SK-N-SH (cell line): ENCODE measurements at regions not wholly inside any gene's neighbourhood (a gene's known extent, or its start where the extent isn't known, plus 50 kb on each side); places are given as distances from the start of the nearest gene placed in this dataset.

Source experiments
- CTCF ChIA-PET: fragments of 300-600, 350-600 bp; formaldehyde crosslinking; extraction: SDS; loops from one replicate; lab custom pipeline; 2021; lab: Yijun Ruan, JAX
- POLR2A ChIA-PET: fragments of 350-600 bp; sonication (Branson Sonifier 250); formaldehyde crosslinking; extraction: SDS; loops from one replicate; lab custom pipeline; 2020; ENCODE audit warnings: antibody characterized with exemption, inconsistent platforms; lab: Yijun Ruan, JAX
- DNase-seq: peaks from one replicate; pipeline ENCODE4 v3.0.0; 2012
- H2AFZ ChIP-seq: fragments of 200-600 bp; sonication (generic); 2 replicates; pipeline ENCODE4 v1.8.1; 2016; ENCODE audit warnings: antibody characterized with exemption, mild to moderate bottlenecking, low read depth
- H3F3A ChIP-seq: fragments of 200-600 bp; sonication (generic); replicated peaks from 2 replicates; pipeline ENCODE3; 2016; ENCODE audit warnings: antibody characterized with exemption, mild to moderate bottlenecking; ENCODE audit not compliant: insufficient read depth
- H3K27ac ChIP-seq, 2 experiments: fragments of 200-500 bp in 1 of 2; fragments of 200-600 bp in 1 of 2; sonication (Bioruptor generic) in 1 of 2; sonication (generic), shearing (Covaris generic) in 1 of 2; 2 replicates each; pipeline versions ENCODE4 v1.5.1 to v1.6.1; 2014 to 2016; ENCODE audit warnings: low read depth in 2 of 2, inconsistent platforms in 1 of 2, low read length in 1 of 2, mild to moderate bottlenecking in 1 of 2, mixed read lengths in 1 of 2
- H3K27me3 ChIP-seq: fragments of 200-600 bp; sonication (generic), shearing (Covaris generic); 2 replicates; pipeline ENCODE4 v1.6.1; 2016; ENCODE audit warnings: mixed run types; ENCODE audit not compliant: insufficient read depth
- H3K36me3 ChIP-seq, 2 experiments: fragments of 200-500 bp in 1 of 2; fragments of 200-600 bp in 1 of 2; sonication (Bioruptor generic) in 1 of 2; sonication (generic) in 1 of 2; replicated peaks in 1 of 2; 2 replicates each; pipeline versions ENCODE3 to v1.5.1; 2014 to 2016; ENCODE audit warnings: low read length in 1 of 2, mild to moderate bottlenecking in 1 of 2; ENCODE audit not compliant: insufficient read depth in 2 of 2, control insufficient read depth in 1 of 2
- H3K4me1 ChIP-seq, 2 experiments: fragments of 200-500 bp in 1 of 2; fragments of 200-600 bp in 1 of 2; sonication (Bioruptor generic) in 1 of 2; sonication (generic), shearing (Covaris generic) in 1 of 2; 2 replicates each; pipeline versions ENCODE4 v1.5.1 to v1.6.1; 2014 to 2016; ENCODE audit warnings: low read depth in 1 of 2, low read length in 1 of 2, mixed run types in 1 of 2; ENCODE audit not compliant: insufficient read depth in 2 of 2, control insufficient read depth in 1 of 2
- H3K4me2 ChIP-seq: fragments of 200-600 bp; sonication (generic), shearing (Covaris generic); 2 replicates; pipeline ENCODE4 v1.6.1; 2017; ENCODE audit warnings: mixed run types
- H3K4me3 ChIP-seq, 2 experiments: fragments of 200-500 bp in 1 of 2; fragments of 200-600 bp in 1 of 2; sonication (Bioruptor generic) in 1 of 2; sonication (generic), shearing (Covaris generic) in 1 of 2; 2 replicates each; pipeline versions ENCODE4 v1.5.1 to v1.8.1; 2014 to 2016; ENCODE audit warnings: low read depth in 2 of 2, inconsistent platforms in 1 of 2, low read length in 1 of 2, mild to moderate bottlenecking in 1 of 2, mixed read lengths in 1 of 2, moderate library complexity in 1 of 2
- H3K79me2 ChIP-seq: fragments of 200-600 bp; sonication (generic); 2 replicates; pipeline ENCODE4 v1.8.1; 2017; ENCODE audit warnings: mild to moderate bottlenecking; ENCODE audit not compliant: insufficient read depth
- H3K9ac ChIP-seq: fragments of 200-600 bp; sonication (generic); 2 replicates; pipeline ENCODE4 v1.6.1; 2017; ENCODE audit warnings: mixed run types
- H3K9me2 ChIP-seq: fragments of 200-600 bp; sonication (generic); 2 replicates; pipeline ENCODE4 v1.6.1; 2017; ENCODE audit warnings: mixed run types
- H3K9me3 ChIP-seq: fragments of 200-600 bp; sonication (generic); 2 replicates; pipeline ENCODE4 v1.6.1; 2017; ENCODE audit warnings: mixed run types, mild to moderate bottlenecking, moderate library complexity
- H4K20me1 ChIP-seq: fragments of 200-600 bp; sonication (generic); 2 replicates; pipeline ENCODE4 v1.6.1; 2017; ENCODE audit warnings: mild to moderate bottlenecking, mixed run types; ENCODE audit not compliant: insufficient read depth
- CHD2 ChIP-seq: fragments of 150-350 bp; IDR thresholded peaks from 2 replicates; pipeline ENCODE4 v1.6.1; 2018; ENCODE audit warnings: low read length; ENCODE audit not compliant: partially characterized antibody
- ELF1 ChIP-seq: IDR thresholded peaks from 2 replicates; pipeline ENCODE4 v1.4.0; 2012
- EZH2phosphoT487 ChIP-seq: fragments of 200-600 bp; sonication (generic); IDR thresholded peaks from 2 replicates; pipeline ENCODE4 v1.6.1; 2017; ENCODE audit warnings: low read depth, mixed run types, mild to moderate bottlenecking, antibody characterized with exemption, moderate library complexity, borderline replicate concordance
- FOSL2 ChIP-seq: IDR thresholded peaks from 2 replicates; pipeline ENCODE4 v1.4.0; 2012; ENCODE audit warnings: low read depth, mild to moderate bottlenecking, moderate library complexity, borderline replicate concordance
- FOXM1 ChIP-seq: IDR thresholded peaks from 2 replicates; pipeline ENCODE4 v1.4.0; 2012; ENCODE audit warnings: low read depth, mild to moderate bottlenecking
- GABPA ChIP-seq: IDR thresholded peaks from 2 replicates; pipeline ENCODE4 v1.4.0; 2012; ENCODE audit warnings: low read depth, mild to moderate bottlenecking
- PBX3 ChIP-seq: IDR thresholded peaks from 2 replicates; pipeline ENCODE4; 2012
- POLR2AphosphoS5 ChIP-seq: IDR thresholded peaks from 2 replicates; pipeline ENCODE4 v1.6.1; 2012; ENCODE audit warnings: low read depth, low read length
- RAD21 ChIP-seq: IDR thresholded peaks from 2 replicates; pipeline ENCODE4 v1.6.1; 2012; ENCODE audit warnings: mild to moderate bottlenecking, low read length
- RXRA ChIP-seq: IDR thresholded peaks from 2 replicates; pipeline ENCODE4 v1.4.0; 2012; ENCODE audit warnings: low read depth, mild to moderate bottlenecking, borderline replicate concordance
- SIN3A ChIP-seq: IDR thresholded peaks from 2 replicates; pipeline ENCODE4 v1.6.1; 2012; ENCODE audit warnings: low read depth, mild to moderate bottlenecking, low read length, moderate library complexity, borderline replicate concordance
- SMC3 ChIP-seq: IDR thresholded peaks from 2 replicates; pipeline ENCODE4 v1.6.1; 2012; ENCODE audit warnings: low read depth, low read length, improper control_type of control experiment
- TCF12 ChIP-seq: IDR thresholded peaks from 2 replicates; pipeline ENCODE4 v1.4.0; 2012
- USF2 ChIP-seq: fragments of 150-350 bp; IDR thresholded peaks from 2 replicates; pipeline ENCODE4 v1.6.1; 2017; ENCODE audit warnings: antibody characterized with exemption, low read length, low read depth, borderline replicate concordance
- ZBTB33 ChIP-seq: IDR thresholded peaks from 2 replicates; pipeline ENCODE4 v1.4.0; 2012; ENCODE audit warnings: low read depth, borderline replicate concordance
- WGBS: methylation state at CpG from one replicate; pipeline ENCODE4 v1.1.6; 2017; ENCODE audit warnings: low lambda C conversion rate; 5-methylcytosine and 5-hydroxymethylcytosine counted together
- TF ChIP-seq, protein P1 (sequence below): IDR thresholded peaks from 2 replicates; pipeline ENCODE4 v1.4.0; 2012; ENCODE audit warnings: low read depth, borderline replicate concordance
- TF ChIP-seq, protein P2 (sequence below): fragments of 200-600 bp; sonication (generic); IDR thresholded peaks from 2 replicates; pipeline ENCODE4 v1.6.1; 2017; ENCODE audit warnings: antibody characterized with exemption, mild to moderate bottlenecking, moderate library complexity

DNA sequence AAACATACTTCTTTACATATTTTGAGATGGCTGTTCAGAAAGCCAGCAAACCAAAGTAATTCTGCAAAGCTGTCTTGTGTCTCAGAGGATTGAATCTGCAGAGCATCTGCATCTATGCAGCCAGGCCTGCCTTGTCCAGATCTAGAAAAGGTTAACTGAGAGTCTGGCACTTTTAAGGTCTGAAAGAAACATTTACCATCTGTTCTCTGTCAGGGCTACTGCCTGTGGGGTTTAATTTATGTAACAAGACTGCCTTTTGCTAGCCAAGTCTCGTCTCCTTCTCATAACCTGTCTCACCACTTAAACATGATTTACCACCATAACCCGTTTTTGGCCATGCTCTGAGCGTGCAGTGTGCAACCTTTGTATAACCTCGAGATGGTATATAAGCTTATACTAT is 194.2 kb downstream of the SYT10 start (continued):
- no peak for TF ChIP-seq USF2
- TF ChIP-seq, protein P1, sequence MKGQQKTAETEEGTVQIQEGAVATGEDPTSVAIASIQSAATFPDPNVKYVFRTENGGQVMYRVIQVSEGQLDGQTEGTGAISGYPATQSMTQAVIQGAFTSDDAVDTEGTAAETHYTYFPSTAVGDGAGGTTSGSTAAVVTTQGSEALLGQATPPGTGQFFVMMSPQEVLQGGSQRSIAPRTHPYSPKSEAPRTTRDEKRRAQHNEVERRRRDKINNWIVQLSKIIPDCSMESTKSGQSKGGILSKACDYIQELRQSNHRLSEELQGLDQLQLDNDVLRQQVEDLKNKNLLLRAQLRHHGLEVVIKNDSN: no peak
- TF ChIP-seq PBX3: no peak
- TF ChIP-seq, all 33 proteins: peak for 0

- Histone ChIP-seq H3K4me1 (no peaks in the 10 kb centered on the region), H3K27me3 (no peaks in the 10 kb centered on the region)
- no peak for DNase-seq
- POLR2A ChIA-PET: no interaction called here
- no peak for TF ChIP-seq SMC3
- TF ChIP-seq EZH2phosphoT487: no peak
- TF ChIP-seq CHD2: no peak
- no peak for TF ChIP-seq PBX3
- TF ChIP-seq ELF1: no peak
- no peak for TF ChIP-seq TCF12
- no peak for TF ChIP-seq RAD21
- TF ChIP-seq POLR2AphosphoS5: no peak
- no peak for TF ChIP-seq FOSL2
- TF ChIP-seq, all 33 proteins: peak for 0
- no peaks in the 10 kb centered on the region for H3K79me2 ChIP-seq
- CTCF ChIA-PET: no interaction called here
- no peaks in the 10 kb centered on the region for H4K20me1 ChIP-seq
- no peaks in the 10 kb centered on the region for H3K9me2 ChIP-seq
- H3K36me3 ChIP-seq: no peaks in the 10 kb centered on the region
- no peaks in the 10 kb centered on the region for H3F3A ChIP-seq
- no peak overlapping the region for H3K4me3 ChIP-seq
- H3K9me3 ChIP-seq: no peaks in the 10 kb centered on the region
- H2AFZ ChIP-seq: no peak overlapping the region
- H3K4me2 ChIP-seq: no peak overlapping the region
- no peak overlapping the region for H3K9ac ChIP-seq
- no peak overlapping the region for H3K27ac ChIP-seq
These were observed 212.9 kb downstream of the SYT10 start for GRCh38 chr12:33226671-33227070.

- H3K9me3 ChIP-seq: no peaks in the 10 kb centered on the region
- no peak overlapping the region for H3K27ac ChIP-seq
- H4K20me1 ChIP-seq: no peaks in the 10 kb centered on the region
- no peak for DNase-seq
- no peak overlapping the region for H2AFZ ChIP-seq
- no peak overlapping the region for H3K4me2 ChIP-seq
- no peaks in the 10 kb centered on the region for H3K27me3 ChIP-seq
- no peaks in the 10 kb centered on the region for H3K79me2 ChIP-seq
- WGBS: 0% methylated on average over 3 of the region's 3 CpGs
- CTCF ChIA-PET: no interaction called here
- H3K36me3 ChIP-seq: no peaks in the 10 kb centered on the region
- POLR2A ChIA-PET: interaction anchor here (0.5 kb wide), 1 partner anchor 18 kb away, joined by 4 read pairs; no protein-coding TSS in a partner anchor
- no peak overlapping the region for H3K4me3 ChIP-seq
- H3K9me2 ChIP-seq: no peaks in the 10 kb centered on the region
- no peaks in the 10 kb centered on the region for H3K4me1 ChIP-seq
- no peaks in the 10 kb centered on the region for H3F3A ChIP-seq
- TF ChIP-seq EZH2phosphoT487 (no peak), GABPA (no peak), ZBTB33 (no peak), CHD2 (no peak), FOXM1 (no peak), RXRA (no peak), RAD21 (no peak), SIN3A (no peak)
- TF ChIP-seq, protein P2, sequence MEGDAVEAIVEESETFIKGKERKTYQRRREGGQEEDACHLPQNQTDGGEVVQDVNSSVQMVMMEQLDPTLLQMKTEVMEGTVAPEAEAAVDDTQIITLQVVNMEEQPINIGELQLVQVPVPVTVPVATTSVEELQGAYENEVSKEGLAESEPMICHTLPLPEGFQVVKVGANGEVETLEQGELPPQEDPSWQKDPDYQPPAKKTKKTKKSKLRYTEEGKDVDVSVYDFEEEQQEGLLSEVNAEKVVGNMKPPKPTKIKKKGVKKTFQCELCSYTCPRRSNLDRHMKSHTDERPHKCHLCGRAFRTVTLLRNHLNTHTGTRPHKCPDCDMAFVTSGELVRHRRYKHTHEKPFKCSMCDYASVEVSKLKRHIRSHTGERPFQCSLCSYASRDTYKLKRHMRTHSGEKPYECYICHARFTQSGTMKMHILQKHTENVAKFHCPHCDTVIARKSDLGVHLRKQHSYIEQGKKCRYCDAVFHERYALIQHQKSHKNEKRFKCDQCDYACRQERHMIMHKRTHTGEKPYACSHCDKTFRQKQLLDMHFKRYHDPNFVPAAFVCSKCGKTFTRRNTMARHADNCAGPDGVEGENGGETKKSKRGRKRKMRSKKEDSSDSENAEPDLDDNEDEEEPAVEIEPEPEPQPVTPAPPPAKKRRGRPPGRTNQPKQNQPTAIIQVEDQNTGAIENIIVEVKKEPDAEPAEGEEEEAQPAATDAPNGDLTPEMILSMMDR: no peak
- TF ChIP-seq, protein P1: no peak
- no peak overlapping the region for H3K9ac ChIP-seq
These were observed 215.7 kb downstream of the SYT10 start for GRCh38 chr12:33223956-33224355.
